ENCODE measurements at regions not wholly inside any gene's neighbourhood (a gene's known extent, or its start where the extent isn't known, plus 50 kb on each side); places are given as distances from the start of the nearest gene placed in this dataset.

GRCh38 chr1:90508376-90509167, 208.5 kb downstream of the BARHL2 start:
- H3K4me1 Mint-ChIP-seq, result no peaks in the 10 kb centered on the region
- ATAC-seq (replicated peaks; ENCODE audit: extremely low read depth, poor library complexity, severe bottlenecking) (no peak), DNase-seq (ENCODE audit: low spot score in 2 of 2) (no peak)
- peaks cover 2% of the 10 kb centered on the region for H3K9me3 Mint-ChIP-seq
- no peak overlapping the region for H3K4me3 Mint-ChIP-seq
- no peak overlapping the region for H3K27ac Mint-ChIP-seq (ENCODE audit: low read depth)
- H3K36me3 Mint-ChIP-seq (ENCODE audit: insufficient read depth), result no peaks in the 10 kb centered on the region
- H3K27me3 Mint-ChIP-seq, result peaks cover 4% of the 10 kb centered on the region

- Mint-ChIP-seq H3K36me3 (ENCODE audit: insufficient read depth) (no peaks in the 10 kb centered on the region), H3K27ac (ENCODE audit: low read depth) (no peak overlapping the region), H3K4me3 (no peak overlapping the region), H3K9me3 (no peaks in the 10 kb centered on the region), H3K27me3 (no peaks in the 10 kb centered on the region), H3K4me1 (no peaks in the 10 kb centered on the region)
- no peak for DNase-seq (ENCODE audit: low spot score in 2 of 2)
- no peak for ATAC-seq (replicated peaks; ENCODE audit: extremely low read depth, poor library complexity, severe bottlenecking)
Measured at GRCh38 chr1:90507173-90507572, 209.9 kb downstream of the BARHL2 start.

- no peak overlapping the region for H3K27ac Mint-ChIP-seq (ENCODE audit: low read depth)
- no peaks in the 10 kb centered on the region for H3K36me3 Mint-ChIP-seq (ENCODE audit: insufficient read depth)
- no peaks in the 10 kb centered on the region for H3K4me1 Mint-ChIP-seq
- no peak for ATAC-seq (replicated peaks; ENCODE audit: extremely low read depth, poor library complexity, severe bottlenecking)
- H3K27me3 Mint-ChIP-seq, result peaks cover under 1% of the 10 kb centered on the region
- no peak for DNase-seq (ENCODE audit: low spot score in 2 of 2)
- no peaks in the 10 kb centered on the region for H3K9me3 Mint-ChIP-seq
- no peak overlapping the region for H3K4me3 Mint-ChIP-seq
Measured at GRCh38 chr1:90505806-90506205, 211.3 kb downstream of the BARHL2 start.

GRCh38 chr1:90504509-90504908, 212.6 kb downstream of the BARHL2 start:
- Mint-ChIP-seq H3K4me3 (no peak overlapping the region), H3K27ac (ENCODE audit: low read depth) (no peak overlapping the region)

GRCh38 chr1:90502696-90503095, 214.4 kb downstream of the BARHL2 start:
- Mint-ChIP-seq H3K4me1 (no peaks in the 10 kb centered on the region), H3K4me3 (no peak overlapping the region), H3K36me3 (ENCODE audit: insufficient read depth) (no peaks in the 10 kb centered on the region), H3K27ac (ENCODE audit: low read depth) (no peak overlapping the region), H3K27me3 (peaks cover 12% of the 10 kb centered on the region), H3K9me3 (no peaks in the 10 kb centered on the region)
- DNase-seq (ENCODE audit: low spot score in 2 of 2) (no peak), ATAC-seq (replicated peaks; ENCODE audit: extremely low read depth, poor library complexity, severe bottlenecking) (no peak)

More at GRCh38 chr1:90504509-90504908, 212.6 kb downstream of the BARHL2 start:
- Mint-ChIP-seq H3K36me3 (ENCODE audit: insufficient read depth) (no peaks in the 10 kb centered on the region), H3K4me1 (no peaks in the 10 kb centered on the region), H3K27me3 (peaks cover 12% of the 10 kb centered on the region), H3K9me3 (no peaks in the 10 kb centered on the region)
- ATAC-seq (replicated peaks; ENCODE audit: extremely low read depth, poor library complexity, severe bottlenecking) (no peak), DNase-seq (ENCODE audit: low spot score in 2 of 2) (no peak)

GRCh38 chr1:90502194-90502593, 214.9 kb downstream of the BARHL2 start:
- H3K4me1 Mint-ChIP-seq, result no peaks in the 10 kb centered on the region
- DNase-seq (ENCODE audit: low spot score in 2 of 2) (no peak), ATAC-seq (replicated peaks; ENCODE audit: extremely low read depth, poor library complexity, severe bottlenecking) (no peak)
- H3K27ac Mint-ChIP-seq (ENCODE audit: low read depth), result no peak overlapping the region
- H3K4me3 Mint-ChIP-seq, result no peak overlapping the region
- H3K36me3 Mint-ChIP-seq (ENCODE audit: insufficient read depth), result no peaks in the 10 kb centered on the region
- peaks cover 12% of the 10 kb centered on the region for H3K27me3 Mint-ChIP-seq
- H3K9me3 Mint-ChIP-seq, result no peaks in the 10 kb centered on the region

GRCh38 chr1:90501281-90501680, 215.8 kb downstream of the BARHL2 start:
- Mint-ChIP-seq H3K36me3 (ENCODE audit: insufficient read depth) (no peaks in the 10 kb centered on the region), H3K4me3 (no peak overlapping the region), H3K27me3 (peaks cover 12% of the 10 kb centered on the region), H3K4me1 (no peaks in the 10 kb centered on the region), H3K27ac (ENCODE audit: low read depth) (no peak overlapping the region), H3K9me3 (no peaks in the 10 kb centered on the region)
- DNase-seq (ENCODE audit: low spot score in 2 of 2) (no peak), ATAC-seq (replicated peaks; ENCODE audit: extremely low read depth, poor library complexity, severe bottlenecking) (no peak)

GRCh38 chr1:90494748-90495282, 222.3 kb downstream of the BARHL2 start:
- Mint-ChIP-seq H3K4me3 (no peak overlapping the region), H3K4me1 (no peaks in the 10 kb centered on the region), H3K27me3 (peaks cover 34% of the 10 kb centered on the region), H3K27ac (ENCODE audit: low read depth) (no peak overlapping the region), H3K9me3 (no peaks in the 10 kb centered on the region), H3K36me3 (ENCODE audit: insufficient read depth) (no peaks in the 10 kb centered on the region)
- ATAC-seq (replicated peaks; ENCODE audit: extremely low read depth, poor library complexity, severe bottlenecking) (no peak), DNase-seq (ENCODE audit: low spot score in 2 of 2) (no peak)

GRCh38 chr1:90488451-90488850, 228.7 kb downstream of the BARHL2 start:
- ATAC-seq (replicated peaks; ENCODE audit: extremely low read depth, poor library complexity, severe bottlenecking) (no peak), DNase-seq (ENCODE audit: low spot score in 2 of 2) (no peak)
- Mint-ChIP-seq H3K36me3 (ENCODE audit: insufficient read depth) (no peaks in the 10 kb centered on the region), H3K27ac (ENCODE audit: low read depth) (no peak overlapping the region), H3K4me3 (no peak overlapping the region), H3K27me3 (peaks cover 5% of the 10 kb centered on the region), H3K9me3 (no peaks in the 10 kb centered on the region), H3K4me1 (no peaks in the 10 kb centered on the region)

- Mint-ChIP-seq H3K27ac (ENCODE audit: low read depth) (no peak overlapping the region), H3K27me3 (no peaks in the 10 kb centered on the region), H3K4me1 (no peaks in the 10 kb centered on the region), H3K36me3 (ENCODE audit: insufficient read depth) (no peaks in the 10 kb centered on the region), H3K4me3 (no peak overlapping the region), H3K9me3 (no peaks in the 10 kb centered on the region)
- no peak for ATAC-seq (replicated peaks; ENCODE audit: extremely low read depth, poor library complexity, severe bottlenecking)
- no peak for DNase-seq (ENCODE audit: low spot score in 2 of 2)
Measured at GRCh38 chr1:90486996-90487395, 230.1 kb downstream of the BARHL2 start.

- no peak overlapping the region for H3K27ac Mint-ChIP-seq (ENCODE audit: low read depth)
- no peaks in the 10 kb centered on the region for H3K36me3 Mint-ChIP-seq (ENCODE audit: insufficient read depth)
- H3K27me3 Mint-ChIP-seq, result no peaks in the 10 kb centered on the region
- ATAC-seq (replicated peaks; ENCODE audit: extremely low read depth, poor library complexity, severe bottlenecking), result no peak
- DNase-seq (ENCODE audit: low spot score in 2 of 2), result no peak
- H3K4me1 Mint-ChIP-seq, result no peaks in the 10 kb centered on the region
- no peak overlapping the region for H3K4me3 Mint-ChIP-seq
- no peaks in the 10 kb centered on the region for H3K9me3 Mint-ChIP-seq
Measured at GRCh38 chr1:90486134-90486824, 230.8 kb downstream of the BARHL2 start.

GRCh38 chr1:90480271-90480835, 236.7 kb downstream of the BARHL2 start:
- DNase-seq (ENCODE audit: low spot score in 2 of 2), result no peak
- no peaks in the 10 kb centered on the region for H3K4me1 Mint-ChIP-seq
- H3K36me3 Mint-ChIP-seq (ENCODE audit: insufficient read depth), result no peaks in the 10 kb centered on the region
- no peaks in the 10 kb centered on the region for H3K9me3 Mint-ChIP-seq
- no peak overlapping the region for H3K27ac Mint-ChIP-seq (ENCODE audit: low read depth)
- no peak for ATAC-seq (replicated peaks; ENCODE audit: extremely low read depth, poor library complexity, severe bottlenecking)
- no peak overlapping the region for H3K4me3 Mint-ChIP-seq
- H3K27me3 Mint-ChIP-seq, result no peaks in the 10 kb centered on the region

- Mint-ChIP-seq H3K9me3 (no peaks in the 10 kb centered on the region), H3K4me3 (no peak overlapping the region), H3K27me3 (no peaks in the 10 kb centered on the region), H3K36me3 (ENCODE audit: insufficient read depth) (no peaks in the 10 kb centered on the region), H3K4me1 (no peaks in the 10 kb centered on the region), H3K27ac (ENCODE audit: low read depth) (no peak overlapping the region)
- ATAC-seq (replicated peaks; ENCODE audit: extremely low read depth, poor library complexity, severe bottlenecking) (no peak), DNase-seq (ENCODE audit: low spot score in 2 of 2) (no peak)
Measured at GRCh38 chr1:90476994-90477393, 240.1 kb downstream of the BARHL2 start.

Measured in central memory CD8-positive, alpha-beta T cell (primary cell).